22Rv1 (cell line): ENCODE measurements at regions not wholly inside any gene's neighbourhood (a gene's known extent, or its start where the extent isn't known, plus 50 kb on each side); places are given as distances from the start of the nearest gene placed in this dataset.

Experiments used
- ZFX ChIP-seq: fragments of 450-650 bp; IDR thresholded peaks from 2 replicates; pipeline ENCODE4 v1.6.1; 2017; ENCODE audit warnings: antibody characterized with exemption, borderline replicate concordance
- TF ChIP-seq, protein P1 (sequence below): fragments of 450-650 bp; IDR thresholded peaks from 2 replicates; pipeline ENCODE4 v1.5.1; 2017; ENCODE audit warnings: mild to moderate bottlenecking

DNA sequence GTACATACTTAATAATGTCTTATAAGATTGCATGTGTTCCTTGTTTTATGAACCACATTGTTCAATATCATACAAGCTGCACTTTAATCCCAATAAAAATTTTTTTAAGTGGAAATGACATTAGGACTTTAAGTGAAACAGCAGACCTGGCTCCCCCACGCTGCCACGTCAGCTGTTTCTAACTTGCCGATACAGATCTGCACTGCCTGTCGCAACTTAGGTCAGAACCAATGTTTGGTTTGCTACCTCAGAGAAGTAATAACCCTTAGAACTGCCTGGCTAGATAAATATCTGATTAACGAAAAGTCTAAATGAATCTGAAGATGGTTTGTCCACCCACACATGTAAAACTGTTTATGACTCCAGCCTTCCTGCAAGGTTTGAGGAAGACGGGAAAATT, 327.5 kb upstream of the DACH1 start:
- TF ChIP-seq, protein P1, sequence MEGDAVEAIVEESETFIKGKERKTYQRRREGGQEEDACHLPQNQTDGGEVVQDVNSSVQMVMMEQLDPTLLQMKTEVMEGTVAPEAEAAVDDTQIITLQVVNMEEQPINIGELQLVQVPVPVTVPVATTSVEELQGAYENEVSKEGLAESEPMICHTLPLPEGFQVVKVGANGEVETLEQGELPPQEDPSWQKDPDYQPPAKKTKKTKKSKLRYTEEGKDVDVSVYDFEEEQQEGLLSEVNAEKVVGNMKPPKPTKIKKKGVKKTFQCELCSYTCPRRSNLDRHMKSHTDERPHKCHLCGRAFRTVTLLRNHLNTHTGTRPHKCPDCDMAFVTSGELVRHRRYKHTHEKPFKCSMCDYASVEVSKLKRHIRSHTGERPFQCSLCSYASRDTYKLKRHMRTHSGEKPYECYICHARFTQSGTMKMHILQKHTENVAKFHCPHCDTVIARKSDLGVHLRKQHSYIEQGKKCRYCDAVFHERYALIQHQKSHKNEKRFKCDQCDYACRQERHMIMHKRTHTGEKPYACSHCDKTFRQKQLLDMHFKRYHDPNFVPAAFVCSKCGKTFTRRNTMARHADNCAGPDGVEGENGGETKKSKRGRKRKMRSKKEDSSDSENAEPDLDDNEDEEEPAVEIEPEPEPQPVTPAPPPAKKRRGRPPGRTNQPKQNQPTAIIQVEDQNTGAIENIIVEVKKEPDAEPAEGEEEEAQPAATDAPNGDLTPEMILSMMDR, result no peak
- no peak for TF ChIP-seq ZFX
